ENCODE measurements at regions not wholly inside any gene's neighbourhood (a gene's known extent, or its start where the extent isn't known, plus 50 kb on each side); places are given as distances from the start of the nearest gene placed in this dataset.

DNA sequence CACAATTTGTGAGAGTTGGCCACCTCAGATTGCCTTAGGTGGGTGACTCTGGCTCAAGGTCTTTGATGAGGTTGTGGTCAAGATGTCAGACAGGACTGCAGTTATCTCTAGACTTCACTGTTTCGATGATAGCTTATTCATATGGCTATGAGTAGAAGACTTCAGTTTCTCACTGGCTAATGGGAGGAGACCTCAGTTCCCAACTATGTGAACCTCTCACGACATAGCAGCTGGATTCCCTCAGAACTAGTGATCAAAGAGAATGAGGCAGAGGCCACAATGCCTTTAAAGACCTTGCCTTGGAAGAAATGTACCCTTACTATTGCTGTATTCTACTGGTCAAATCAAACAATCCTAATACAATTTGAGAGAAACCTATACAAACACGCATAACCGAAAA is 607.5 kb upstream of the ROBO2 start:
- intact Hi-C loops (cut with DNase I; ENCODE audit: low total_unique reads) = no loop called here
- DNase-seq (ENCODE audit: low spot score in 2 of 2) = no peak
- no peaks in the 10 kb centered on the region for H3K36me3 ChIP-seq
- no peak overlapping the region for H3K27ac ChIP-seq
- no peak overlapping the region for H3K4me3 ChIP-seq
- no peaks in the 10 kb centered on the region for H3K4me1 ChIP-seq
- no peaks in the 10 kb centered on the region for H3K27me3 ChIP-seq
- TF ChIP-seq POLR2A (IDR thresholded peaks at IDR 0.05) (no peak), POLR2AphosphoS5 (IDR thresholded peaks at IDR 0.05) (no peak)
- TF ChIP-seq, protein P1, sequence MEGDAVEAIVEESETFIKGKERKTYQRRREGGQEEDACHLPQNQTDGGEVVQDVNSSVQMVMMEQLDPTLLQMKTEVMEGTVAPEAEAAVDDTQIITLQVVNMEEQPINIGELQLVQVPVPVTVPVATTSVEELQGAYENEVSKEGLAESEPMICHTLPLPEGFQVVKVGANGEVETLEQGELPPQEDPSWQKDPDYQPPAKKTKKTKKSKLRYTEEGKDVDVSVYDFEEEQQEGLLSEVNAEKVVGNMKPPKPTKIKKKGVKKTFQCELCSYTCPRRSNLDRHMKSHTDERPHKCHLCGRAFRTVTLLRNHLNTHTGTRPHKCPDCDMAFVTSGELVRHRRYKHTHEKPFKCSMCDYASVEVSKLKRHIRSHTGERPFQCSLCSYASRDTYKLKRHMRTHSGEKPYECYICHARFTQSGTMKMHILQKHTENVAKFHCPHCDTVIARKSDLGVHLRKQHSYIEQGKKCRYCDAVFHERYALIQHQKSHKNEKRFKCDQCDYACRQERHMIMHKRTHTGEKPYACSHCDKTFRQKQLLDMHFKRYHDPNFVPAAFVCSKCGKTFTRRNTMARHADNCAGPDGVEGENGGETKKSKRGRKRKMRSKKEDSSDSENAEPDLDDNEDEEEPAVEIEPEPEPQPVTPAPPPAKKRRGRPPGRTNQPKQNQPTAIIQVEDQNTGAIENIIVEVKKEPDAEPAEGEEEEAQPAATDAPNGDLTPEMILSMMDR (IDR thresholded peaks at IDR 0.05) = no peak
- H3K9me3 ChIP-seq = no peaks in the 10 kb centered on the region

DNA sequence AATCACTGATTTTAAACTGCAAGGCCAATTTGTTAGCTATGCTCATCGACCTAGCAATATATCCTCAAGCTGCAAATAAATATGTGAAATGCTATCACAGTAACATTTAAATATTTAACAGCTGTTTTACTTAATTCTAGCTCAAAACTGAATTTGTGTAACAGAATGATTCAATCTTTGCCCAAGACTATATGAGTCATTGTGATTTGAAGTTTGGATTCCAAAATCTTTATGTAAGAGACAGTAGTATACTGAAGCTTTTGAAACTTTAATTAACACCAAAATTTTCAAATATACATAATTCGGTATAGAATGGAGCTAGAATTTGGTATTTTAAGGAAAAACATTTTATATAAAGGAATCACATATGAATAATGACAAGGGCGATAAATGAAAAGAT is 603.0 kb upstream of the ROBO2 start:
- DNase-seq (ENCODE audit: low spot score in 2 of 2) = no peak
- intact Hi-C loops (cut with DNase I; ENCODE audit: low total_unique reads) = no loop called here
- H3K36me3 ChIP-seq = no peaks in the 10 kb centered on the region

DNA sequence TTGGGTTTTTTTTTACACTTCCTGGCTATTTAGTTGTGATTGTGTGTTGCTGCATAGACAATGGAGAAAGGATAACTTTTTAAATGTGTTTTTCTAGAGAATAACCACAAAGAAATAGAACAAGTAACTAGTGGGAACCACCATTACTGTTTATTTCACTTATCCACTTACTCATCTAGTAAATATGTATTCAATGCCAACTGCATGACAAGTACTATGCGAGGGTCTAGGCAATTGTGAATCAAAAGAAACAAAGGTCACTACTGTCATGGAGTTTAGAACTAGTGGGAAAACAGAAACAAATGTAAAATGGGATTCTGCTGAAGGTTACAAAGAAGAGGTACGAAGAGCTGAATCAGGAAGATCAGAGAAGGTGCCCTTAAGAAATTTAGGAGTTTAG is 600.9 kb upstream of the ROBO2 start:
- H3K4me3 ChIP-seq = no peak overlapping the region
- intact Hi-C loops (cut with DNase I; ENCODE audit: low total_unique reads) = no loop called here
- no peaks in the 10 kb centered on the region for H3K27me3 ChIP-seq
- no peaks in the 10 kb centered on the region for H3K9me3 ChIP-seq
- no peak for DNase-seq (ENCODE audit: low spot score in 2 of 2)
- H3K36me3 ChIP-seq = no peaks in the 10 kb centered on the region
- H3K27ac ChIP-seq = no peak overlapping the region
- no peaks in the 10 kb centered on the region for H3K4me1 ChIP-seq
- TF ChIP-seq, protein P1 (IDR thresholded peaks at IDR 0.05) = no peak
- TF ChIP-seq POLR2AphosphoS5 (IDR thresholded peaks at IDR 0.05) = no peak
- TF ChIP-seq POLR2A (IDR thresholded peaks at IDR 0.05) = no peak

More for the DNA sequence above, 603.0 kb upstream of the ROBO2 start:
- Histone ChIP-seq H3K27ac (no peak overlapping the region), H3K4me1 (no peaks in the 10 kb centered on the region), H3K4me3 (no peak overlapping the region), H3K9me3 (no peaks in the 10 kb centered on the region), H3K27me3 (no peaks in the 10 kb centered on the region)
- TF ChIP-seq POLR2A (IDR thresholded peaks at IDR 0.05) = no peak
- no peak for TF ChIP-seq POLR2AphosphoS5 (IDR thresholded peaks at IDR 0.05)
- TF ChIP-seq, protein P1 (IDR thresholded peaks at IDR 0.05) = no peak

DNA sequence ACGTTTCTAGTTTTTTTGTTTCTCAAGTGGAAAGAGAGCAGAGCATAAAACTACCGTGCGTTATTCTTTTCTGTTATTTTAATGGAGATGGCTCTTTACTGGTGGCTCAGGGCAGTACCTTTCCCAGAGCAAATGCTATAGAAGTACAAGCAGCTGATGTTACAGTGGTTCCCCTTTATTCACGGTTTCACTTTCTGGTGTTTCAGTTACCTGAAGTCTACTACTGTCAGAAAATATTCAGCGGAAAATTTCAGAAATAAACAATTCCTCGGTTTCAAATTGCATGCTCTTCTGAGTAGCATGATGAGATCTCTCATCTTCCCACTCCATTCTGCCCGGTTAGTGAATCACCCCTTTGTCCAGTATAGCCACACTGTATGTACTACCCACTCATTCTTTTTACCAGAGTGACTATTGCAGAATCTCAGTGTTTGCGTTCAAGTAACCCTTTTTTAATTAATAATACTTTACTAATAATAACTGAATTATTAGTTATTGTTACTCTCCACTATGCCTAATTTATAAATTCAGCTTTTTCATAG is 597.5 kb upstream of the ROBO2 start:
- Histone ChIP-seq H3K36me3 (no peaks in the 10 kb centered on the region), H3K4me1 (no peaks in the 10 kb centered on the region), H3K27ac (no peak overlapping the region), H3K27me3 (no peaks in the 10 kb centered on the region), H3K9me3 (no peaks in the 10 kb centered on the region), H3K4me3 (no peak overlapping the region)
- no peak for TF ChIP-seq POLR2AphosphoS5 (IDR thresholded peaks at IDR 0.05)
- no peak for TF ChIP-seq POLR2A (IDR thresholded peaks at IDR 0.05)
- TF ChIP-seq, protein P1 (IDR thresholded peaks at IDR 0.05) = no peak
- intact Hi-C loops (cut with DNase I; ENCODE audit: low total_unique reads) = no loop called here
- DNase-seq (ENCODE audit: low spot score in 2 of 2) = no peak

DNA sequence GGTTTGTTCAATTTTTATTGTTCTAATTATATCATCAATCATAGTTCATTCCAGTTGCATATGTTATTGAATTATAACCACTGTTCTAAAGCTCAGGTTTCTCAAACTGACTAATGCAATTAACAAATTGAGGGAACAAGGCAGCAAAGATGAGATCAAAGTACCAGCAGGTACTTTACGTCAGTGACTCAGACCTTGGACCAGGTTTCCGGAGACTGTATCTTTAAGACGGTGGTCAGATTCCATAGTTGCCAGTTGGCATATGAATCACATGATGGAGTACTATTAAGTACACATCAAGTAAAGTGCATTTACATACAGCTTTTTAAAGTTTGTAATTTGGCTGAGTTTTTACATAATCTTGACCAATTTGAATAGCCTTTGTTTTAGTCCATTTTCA is 583.6 kb upstream of the ROBO2 start:
- Histone ChIP-seq H3K27ac (no peak overlapping the region), H3K4me3 (no peak overlapping the region), H3K4me1 (no peaks in the 10 kb centered on the region), H3K9me3 (no peaks in the 10 kb centered on the region), H3K27me3 (no peaks in the 10 kb centered on the region), H3K36me3 (no peaks in the 10 kb centered on the region)
- TF ChIP-seq POLR2AphosphoS5 (IDR thresholded peaks at IDR 0.05) (no peak), POLR2A (IDR thresholded peaks at IDR 0.05) (no peak)
- TF ChIP-seq, protein P1 (IDR thresholded peaks at IDR 0.05) = no peak
- intact Hi-C loops (cut with DNase I; ENCODE audit: low total_unique reads) = no loop called here
- no peak for DNase-seq (ENCODE audit: low spot score in 2 of 2)

All from breast epithelium (tissue), 4 donors.